Central memory CD8-positive, alpha-beta T cell (primary cell): ENCODE measurements at regions not wholly inside any gene's neighbourhood (a gene's known extent, or its start where the extent isn't known, plus 50 kb on each side); places are given as distances from the start of the nearest gene placed in this dataset.

Experiments used
- ATAC-seq: fragments of 150-1000 bp; cut with Tn5 transposase; replicated peaks from 2 replicates; pipeline ENCODE4 v1.10.0; 2022; ENCODE audit warnings: mild to moderate bottlenecking, moderate FRiP score, moderate number of reproducible peaks; ENCODE audit not compliant: poor library complexity, severe bottlenecking; ENCODE audit errors: extremely low read depth
- DNase-seq, 2 donors: peaks; one replicate each; pipeline ENCODE4 v3.0.0; 2021; ENCODE audit warnings: low spot score in 2 of 2
- H3K27ac Mint-ChIP-seq: one replicate; pipeline ENCODE4 v1.8.0; 2022; ENCODE audit warnings: low read depth, mild to moderate bottlenecking, moderate library complexity, mixed read lengths
- H3K27me3 Mint-ChIP-seq: one replicate; pipeline ENCODE4 v1.8.0; 2022; ENCODE audit warnings: mixed read lengths
- H3K36me3 Mint-ChIP-seq: one replicate; pipeline ENCODE4 v1.8.0; 2022; ENCODE audit warnings: mild to moderate bottlenecking, moderate library complexity, mixed read lengths; ENCODE audit not compliant: insufficient read depth
- H3K4me1 Mint-ChIP-seq: one replicate; pipeline ENCODE4 v1.8.0; 2022; ENCODE audit warnings: mixed read lengths
- H3K4me3 Mint-ChIP-seq: one replicate; pipeline ENCODE4 v1.8.0; 2022; ENCODE audit warnings: mild to moderate bottlenecking, moderate library complexity, mixed read lengths
- H3K9me3 Mint-ChIP-seq: one replicate; pipeline ENCODE4 v1.8.0; 2022; ENCODE audit warnings: mixed read lengths

GRCh38 chr11:112822478-112823274, 138.5 kb upstream of the NCAM1 start:
- H3K9me3 Mint-ChIP-seq: no peaks in the 10 kb centered on the region
- no peak overlapping the region for H3K27ac Mint-ChIP-seq
- ATAC-seq (no peak), DNase-seq (no peak)
- H3K27me3 Mint-ChIP-seq: peaks cover 24% of the 10 kb centered on the region
- H3K4me3 Mint-ChIP-seq: no peak overlapping the region
- no peaks in the 10 kb centered on the region for H3K4me1 Mint-ChIP-seq
- no peaks in the 10 kb centered on the region for H3K36me3 Mint-ChIP-seq

- Mint-ChIP-seq H3K4me3 (no peak overlapping the region), H3K27ac (no peak overlapping the region), H3K4me1 (no peaks in the 10 kb centered on the region), H3K9me3 (no peaks in the 10 kb centered on the region), H3K27me3 (peaks cover 10% of the 10 kb centered on the region), H3K36me3 (no peaks in the 10 kb centered on the region)
- DNase-seq (no peak), ATAC-seq (no peak)
Observed at GRCh38 chr11:112826026-112826425, 135.2 kb upstream of the NCAM1 start.

GRCh38 chr11:112826788-112827187, 134.4 kb upstream of the NCAM1 start:
- H3K27me3 Mint-ChIP-seq: peaks cover 3% of the 10 kb centered on the region
- no peak for ATAC-seq
- no peaks in the 10 kb centered on the region for H3K4me1 Mint-ChIP-seq
- no peak for DNase-seq
- no peaks in the 10 kb centered on the region for H3K36me3 Mint-ChIP-seq
- no peak overlapping the region for H3K4me3 Mint-ChIP-seq
- no peak overlapping the region for H3K27ac Mint-ChIP-seq
- no peaks in the 10 kb centered on the region for H3K9me3 Mint-ChIP-seq

- ATAC-seq (no peak), DNase-seq (no peak)
- H3K36me3 Mint-ChIP-seq: no peaks in the 10 kb centered on the region
- no peak overlapping the region for H3K27ac Mint-ChIP-seq
- no peak overlapping the region for H3K4me3 Mint-ChIP-seq
- H3K27me3 Mint-ChIP-seq: no peaks in the 10 kb centered on the region
- no peaks in the 10 kb centered on the region for H3K4me1 Mint-ChIP-seq
- no peaks in the 10 kb centered on the region for H3K9me3 Mint-ChIP-seq
Observed at GRCh38 chr11:112828421-112828820, 132.8 kb upstream of the NCAM1 start.

- no peak for ATAC-seq
- DNase-seq: no peak
- no peaks in the 10 kb centered on the region for H3K9me3 Mint-ChIP-seq
- no peak overlapping the region for H3K4me3 Mint-ChIP-seq
- H3K36me3 Mint-ChIP-seq: no peaks in the 10 kb centered on the region
- no peaks in the 10 kb centered on the region for H3K4me1 Mint-ChIP-seq
- H3K27ac Mint-ChIP-seq: no peak overlapping the region
- H3K27me3 Mint-ChIP-seq: no peaks in the 10 kb centered on the region
Observed at GRCh38 chr11:112829971-112830654, 131.1 kb upstream of the NCAM1 start.

GRCh38 chr11:112831041-112831440, 130.2 kb upstream of the NCAM1 start:
- no peaks in the 10 kb centered on the region for H3K9me3 Mint-ChIP-seq
- H3K27me3 Mint-ChIP-seq: no peaks in the 10 kb centered on the region
- H3K4me1 Mint-ChIP-seq: no peaks in the 10 kb centered on the region
- H3K36me3 Mint-ChIP-seq: no peaks in the 10 kb centered on the region
- no peak overlapping the region for H3K27ac Mint-ChIP-seq
- no peak for DNase-seq
- no peak overlapping the region for H3K4me3 Mint-ChIP-seq
- no peak for ATAC-seq

GRCh38 chr11:112831969-112832766, 129.1 kb upstream of the NCAM1 start:
- DNase-seq (no peak), ATAC-seq (no peak)
- no peaks in the 10 kb centered on the region for H3K27me3 Mint-ChIP-seq
- no peaks in the 10 kb centered on the region for H3K36me3 Mint-ChIP-seq
- H3K4me3 Mint-ChIP-seq: no peak overlapping the region
- no peaks in the 10 kb centered on the region for H3K4me1 Mint-ChIP-seq
- no peak overlapping the region for H3K27ac Mint-ChIP-seq
- no peaks in the 10 kb centered on the region for H3K9me3 Mint-ChIP-seq

GRCh38 chr11:112834277-112834755, 126.9 kb upstream of the NCAM1 start:
- no peaks in the 10 kb centered on the region for H3K36me3 Mint-ChIP-seq

GRCh38 chr11:112835591-112836255, 125.5 kb upstream of the NCAM1 start:
- H3K36me3 Mint-ChIP-seq: no peaks in the 10 kb centered on the region
- no peaks in the 10 kb centered on the region for H3K9me3 Mint-ChIP-seq
- DNase-seq: no peak
- no peak overlapping the region for H3K27ac Mint-ChIP-seq
- no peak for ATAC-seq
- no peaks in the 10 kb centered on the region for H3K4me1 Mint-ChIP-seq
- no peaks in the 10 kb centered on the region for H3K27me3 Mint-ChIP-seq
- no peak overlapping the region for H3K4me3 Mint-ChIP-seq

More at GRCh38 chr11:112834277-112834755, 126.9 kb upstream of the NCAM1 start:
- H3K9me3 Mint-ChIP-seq: no peaks in the 10 kb centered on the region
- ATAC-seq (no peak), DNase-seq (no peak)
- no peak overlapping the region for H3K4me3 Mint-ChIP-seq
- no peaks in the 10 kb centered on the region for H3K4me1 Mint-ChIP-seq
- H3K27me3 Mint-ChIP-seq: no peaks in the 10 kb centered on the region
- no peak overlapping the region for H3K27ac Mint-ChIP-seq

- no peaks in the 10 kb centered on the region for H3K9me3 Mint-ChIP-seq
- H3K4me1 Mint-ChIP-seq: no peaks in the 10 kb centered on the region
- no peaks in the 10 kb centered on the region for H3K27me3 Mint-ChIP-seq
- DNase-seq (no peak), ATAC-seq (no peak)
- no peak overlapping the region for H3K27ac Mint-ChIP-seq
- H3K4me3 Mint-ChIP-seq: no peak overlapping the region
- H3K36me3 Mint-ChIP-seq: no peaks in the 10 kb centered on the region
Observed at GRCh38 chr11:112836256-112836602, 125.0 kb upstream of the NCAM1 start.

- no peak overlapping the region for H3K27ac Mint-ChIP-seq
- ATAC-seq (no peak), DNase-seq (no peak)
- no peaks in the 10 kb centered on the region for H3K36me3 Mint-ChIP-seq
- H3K9me3 Mint-ChIP-seq: no peaks in the 10 kb centered on the region
- H3K4me1 Mint-ChIP-seq: no peaks in the 10 kb centered on the region
- no peaks in the 10 kb centered on the region for H3K27me3 Mint-ChIP-seq
- H3K4me3 Mint-ChIP-seq: no peak overlapping the region
Observed at GRCh38 chr11:112837162-112837826, 123.9 kb upstream of the NCAM1 start.

- no peaks in the 10 kb centered on the region for H3K36me3 Mint-ChIP-seq
- H3K27me3 Mint-ChIP-seq: no peaks in the 10 kb centered on the region
- no peaks in the 10 kb centered on the region for H3K4me1 Mint-ChIP-seq
- no peak overlapping the region for H3K4me3 Mint-ChIP-seq
- no peaks in the 10 kb centered on the region for H3K9me3 Mint-ChIP-seq
- no peak for DNase-seq
- H3K27ac Mint-ChIP-seq: no peak overlapping the region
- ATAC-seq: no peak
Observed at GRCh38 chr11:112839051-112839450, 122.2 kb upstream of the NCAM1 start.
